ENCODE measurements at regions not wholly inside any gene's neighbourhood (a gene's known extent, or its start where the extent isn't known, plus 50 kb on each side); places are given as distances from the start of the nearest gene placed in this dataset.
"Not testable (repeated sequence)": the region's sequence is repeated elsewhere in the genome, so short reads cannot be mapped to it uniquely, and the experiment has no call there.

- DNase-seq, result no peak
Measured at GRCh38 chr13:87582399-87582798, 88.8 kb upstream of the SLITRK5 start.

- DNase-seq, result no peak
Measured at GRCh38 chr13:87590518-87590917, 80.7 kb upstream of the SLITRK5 start.

- DNase-seq, result not testable (repeated sequence)
Measured at GRCh38 chr13:87604437-87604836, 66.7 kb upstream of the SLITRK5 start.

GRCh38 chr13:87607266-87607665 is 63.9 kb upstream of the SLITRK5 start:
- no peak for DNase-seq

GRCh38 chr13:87614276-87614675 is 56.9 kb upstream of the SLITRK5 start:
- DNase-seq, result no peak
